ENCODE measurements at regions not wholly inside any gene's neighbourhood (a gene's known extent, or its start where the extent isn't known, plus 50 kb on each side); places are given as distances from the start of the nearest gene placed in this dataset.
"Not testable (repeated sequence)": the region's sequence is repeated elsewhere in the genome, so short reads cannot be mapped to it uniquely, and the experiment has no call there.

- not testable (repeated sequence) for DNase-seq
Measured at GRCh38 chr7:65519751-65520150, 146.1 kb downstream of the ZNF92 start.

GRCh38 chr7:65545465-65546161, 172.0 kb downstream of the ZNF92 start:
- DNase-seq = not testable (repeated sequence)

- not testable (repeated sequence) for DNase-seq
Measured at GRCh38 chr7:65549589-65550443, 176.2 kb downstream of the ZNF92 start.

- DNase-seq = not testable (repeated sequence)
Measured at GRCh38 chr7:65550444-65550809, 176.8 kb downstream of the ZNF92 start.

GRCh38 chr7:65551042-65551441, 177.4 kb downstream of the ZNF92 start:
- DNase-seq = not testable (repeated sequence)

- DNase-seq = not testable (repeated sequence)
Measured at GRCh38 chr7:65554553-65555476, 181.2 kb downstream of the ZNF92 start.

- not testable (repeated sequence) for DNase-seq
Measured at GRCh38 chr7:65558584-65558983, 184.9 kb downstream of the ZNF92 start.

GRCh38 chr7:65561786-65562372, 188.2 kb downstream of the ZNF92 start:
- not testable (repeated sequence) for DNase-seq

GRCh38 chr7:65562522-65562921, 188.9 kb downstream of the ZNF92 start:
- DNase-seq = not testable (repeated sequence)

GRCh38 chr7:65563333-65563732, 189.7 kb downstream of the ZNF92 start:
- not testable (repeated sequence) for DNase-seq

GRCh38 chr7:65568226-65568625, 194.6 kb downstream of the ZNF92 start:
- not testable (repeated sequence) for DNase-seq

GRCh38 chr7:65570990-65571389, 197.3 kb downstream of the ZNF92 start:
- DNase-seq = not testable (repeated sequence)

- DNase-seq = not testable (repeated sequence)
Measured at GRCh38 chr7:65572581-65572980, 198.9 kb downstream of the ZNF92 start.

GRCh38 chr7:65576370-65576769, 202.7 kb downstream of the ZNF92 start:
- DNase-seq = not testable (repeated sequence)

GRCh38 chr7:65582518-65583119, 209.0 kb downstream of the ZNF92 start:
- DNase-seq = not testable (repeated sequence)

- not testable (repeated sequence) for DNase-seq
Measured at GRCh38 chr7:65602495-65602894, 228.8 kb downstream of the ZNF92 start.

- no peak for DNase-seq
Measured at GRCh38 chr7:65609131-65609530, 235.5 kb downstream of the ZNF92 start.

- not testable (repeated sequence) for DNase-seq
Measured at GRCh38 chr7:65613644-65614289, 240.1 kb downstream of the ZNF92 start.

- not testable (repeated sequence) for DNase-seq
Measured at GRCh38 chr7:65616111-65616510, 242.5 kb downstream of the ZNF92 start.

GRCh38 chr7:65620216-65620615, 246.6 kb downstream of the ZNF92 start:
- not testable (repeated sequence) for DNase-seq

GRCh38 chr7:65621580-65622201, 248.0 kb downstream of the ZNF92 start:
- peak; percentile 11 for DNase-seq
